HCT116 (cell line): ENCODE measurements at regions not wholly inside any gene's neighbourhood (a gene's known extent, or its start where the extent isn't known, plus 50 kb on each side); places are given as distances from the start of the nearest gene placed in this dataset.

ENCODE experiments used
- CEBPB ChIP-seq: IDR thresholded peaks from 2 replicates; pipeline ENCODE4 v1.6.1; 2012; ENCODE audit warnings: low read depth
- POLR2A ChIP-seq: IDR thresholded peaks from 2 replicates; pipeline ENCODE4 v1.7.0; 2011; ENCODE audit warnings: borderline replicate concordance; ENCODE audit not compliant: insufficient read depth, insufficient read length; ENCODE audit errors: extremely low read depth
- TF ChIP-seq, protein P1 (sequence below), 3 experiments: fragments of 200-600 bp in 1 of 3; sonication (generic) in 1 of 3; IDR thresholded peaks in 2 of 3; conservative IDR thresholded peaks in 1 of 3; 2 replicates each; pipeline ENCODE4 v1.5.1; 2012 to 2017; ENCODE audit warnings: low read depth in 2 of 3, low read length in 2 of 3, antibody characterized with exemption in 1 of 3, borderline replicate concordance in 1 of 3, control low read depth in 1 of 3, mild to moderate bottlenecking in 1 of 3, mixed read lengths in 1 of 3, mixed run types in 1 of 3, moderate library complexity in 1 of 3; ENCODE audit not compliant: insufficient read depth in 1 of 3
- TF ChIP-seq, protein P2 (sequence below): IDR thresholded peaks from 2 replicates; pipeline ENCODE4 v1.6.1; 2012

DNA sequence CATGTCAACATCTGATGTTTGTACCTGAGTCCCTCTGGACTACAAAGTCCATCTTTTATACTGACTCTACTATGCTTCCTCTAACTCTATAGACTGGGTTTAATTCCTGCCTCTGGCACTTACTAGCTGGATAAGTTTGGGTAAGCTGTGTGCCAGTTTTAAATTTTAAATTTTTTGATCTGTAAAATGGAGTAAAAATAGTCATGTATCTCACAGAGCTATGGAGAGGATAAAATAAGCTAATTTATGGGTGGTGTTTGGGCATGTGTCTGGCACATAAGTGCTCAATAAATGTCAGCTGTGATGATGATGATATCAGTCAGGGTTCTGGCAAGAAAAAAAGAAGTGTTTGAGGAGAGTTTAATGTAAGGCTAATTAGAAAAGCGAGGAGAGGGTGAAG lies 139.2 kb upstream of the C1orf21 start:
- TF ChIP-seq, protein P1, sequence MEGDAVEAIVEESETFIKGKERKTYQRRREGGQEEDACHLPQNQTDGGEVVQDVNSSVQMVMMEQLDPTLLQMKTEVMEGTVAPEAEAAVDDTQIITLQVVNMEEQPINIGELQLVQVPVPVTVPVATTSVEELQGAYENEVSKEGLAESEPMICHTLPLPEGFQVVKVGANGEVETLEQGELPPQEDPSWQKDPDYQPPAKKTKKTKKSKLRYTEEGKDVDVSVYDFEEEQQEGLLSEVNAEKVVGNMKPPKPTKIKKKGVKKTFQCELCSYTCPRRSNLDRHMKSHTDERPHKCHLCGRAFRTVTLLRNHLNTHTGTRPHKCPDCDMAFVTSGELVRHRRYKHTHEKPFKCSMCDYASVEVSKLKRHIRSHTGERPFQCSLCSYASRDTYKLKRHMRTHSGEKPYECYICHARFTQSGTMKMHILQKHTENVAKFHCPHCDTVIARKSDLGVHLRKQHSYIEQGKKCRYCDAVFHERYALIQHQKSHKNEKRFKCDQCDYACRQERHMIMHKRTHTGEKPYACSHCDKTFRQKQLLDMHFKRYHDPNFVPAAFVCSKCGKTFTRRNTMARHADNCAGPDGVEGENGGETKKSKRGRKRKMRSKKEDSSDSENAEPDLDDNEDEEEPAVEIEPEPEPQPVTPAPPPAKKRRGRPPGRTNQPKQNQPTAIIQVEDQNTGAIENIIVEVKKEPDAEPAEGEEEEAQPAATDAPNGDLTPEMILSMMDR (IDR thresholded peaks at IDR 0.05 in 2 of 3, conservative IDR thresholded peaks at IDR 0.05 in 1 of 3; ENCODE audit: borderline replicate concordance in 1 of 3, insufficient read depth in 1 of 3, low read depth in 2 of 3, low read length in 2 of 3), result no peak
- TF ChIP-seq POLR2A (no peak), CEBPB (no peak)
- TF ChIP-seq, protein P2, sequence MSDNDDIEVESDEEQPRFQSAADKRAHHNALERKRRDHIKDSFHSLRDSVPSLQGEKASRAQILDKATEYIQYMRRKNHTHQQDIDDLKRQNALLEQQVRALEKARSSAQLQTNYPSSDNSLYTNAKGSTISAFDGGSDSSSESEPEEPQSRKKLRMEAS, result no peak
